ENCODE measurements at regions not wholly inside any gene's neighbourhood (a gene's known extent, or its start where the extent isn't known, plus 50 kb on each side); places are given as distances from the start of the nearest gene placed in this dataset.
A peak's percentile ranks its signal among the peaks of the same experiment; 100 is the strongest.

GRCh38 chr3:124276133-124276532 lies 284.2 kb upstream of the ROPN1 start:
- DNase-seq (no peak), ATAC-seq (ENCODE audit: low read depth in 2 of 2) (no peak)
- no peaks in the 10 kb centered on the region for H3K36me3 Mint-ChIP-seq
- H3K4me1 Mint-ChIP-seq = no peaks in the 10 kb centered on the region
- H3K9me3 Mint-ChIP-seq = peaks cover 0 to 4% (median 0%) of the 10 kb centered on the region in 7 donors
- H3K27me3 Mint-ChIP-seq = peaks cover 0 to 7% (median 0%) of the 10 kb centered on the region in 3 donors
- peak overlapping the region in 1 of 6 donors; percentile 5 for H3K27ac Mint-ChIP-seq
- H3K4me3 Mint-ChIP-seq = no peak overlapping the region

DNA sequence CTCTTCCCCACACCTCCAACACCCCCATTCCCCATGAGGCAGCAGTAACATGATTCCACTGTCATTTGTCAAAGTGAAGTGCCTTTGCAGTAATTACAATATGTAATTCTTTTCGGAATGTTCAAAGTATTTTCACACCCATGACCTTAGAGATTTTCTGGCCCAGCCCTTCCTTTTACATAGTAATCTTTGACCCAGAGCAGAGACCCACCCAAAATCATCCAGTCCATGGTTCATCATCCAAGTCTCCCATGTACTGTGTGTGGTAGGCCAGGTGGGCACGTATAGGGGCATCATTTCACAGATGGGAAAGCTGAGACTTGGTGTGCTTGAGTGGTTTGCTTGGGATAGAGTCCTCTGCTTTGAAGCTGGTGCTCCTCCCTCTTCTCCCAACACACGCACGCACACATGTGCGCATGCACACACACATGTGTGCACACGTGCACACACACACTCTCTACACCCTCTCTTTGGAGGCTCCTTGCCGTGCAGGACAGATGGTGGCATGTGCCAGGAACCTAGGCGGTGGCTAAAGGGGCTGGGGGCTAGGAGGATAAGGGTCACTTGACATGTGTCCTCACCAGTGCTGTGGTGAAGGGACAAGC lies 284.7 kb upstream of the ROPN1 start:
- Mint-ChIP-seq H3K9me3 (peaks cover 0 to 4% (median 0%) of the 10 kb centered on the region in 7 donors), H3K36me3 (no peaks in the 10 kb centered on the region), H3K4me1 (no peaks in the 10 kb centered on the region), H3K27ac (peak overlapping the region in 1 of 6 donors; percentile 5), H3K27me3 (peaks cover 0 to 7% (median 0%) of the 10 kb centered on the region in 3 donors), H3K4me3 (no peak overlapping the region)
- DNase-seq (no peak), ATAC-seq (ENCODE audit: low read depth in 2 of 2) (no peak)

DNA sequence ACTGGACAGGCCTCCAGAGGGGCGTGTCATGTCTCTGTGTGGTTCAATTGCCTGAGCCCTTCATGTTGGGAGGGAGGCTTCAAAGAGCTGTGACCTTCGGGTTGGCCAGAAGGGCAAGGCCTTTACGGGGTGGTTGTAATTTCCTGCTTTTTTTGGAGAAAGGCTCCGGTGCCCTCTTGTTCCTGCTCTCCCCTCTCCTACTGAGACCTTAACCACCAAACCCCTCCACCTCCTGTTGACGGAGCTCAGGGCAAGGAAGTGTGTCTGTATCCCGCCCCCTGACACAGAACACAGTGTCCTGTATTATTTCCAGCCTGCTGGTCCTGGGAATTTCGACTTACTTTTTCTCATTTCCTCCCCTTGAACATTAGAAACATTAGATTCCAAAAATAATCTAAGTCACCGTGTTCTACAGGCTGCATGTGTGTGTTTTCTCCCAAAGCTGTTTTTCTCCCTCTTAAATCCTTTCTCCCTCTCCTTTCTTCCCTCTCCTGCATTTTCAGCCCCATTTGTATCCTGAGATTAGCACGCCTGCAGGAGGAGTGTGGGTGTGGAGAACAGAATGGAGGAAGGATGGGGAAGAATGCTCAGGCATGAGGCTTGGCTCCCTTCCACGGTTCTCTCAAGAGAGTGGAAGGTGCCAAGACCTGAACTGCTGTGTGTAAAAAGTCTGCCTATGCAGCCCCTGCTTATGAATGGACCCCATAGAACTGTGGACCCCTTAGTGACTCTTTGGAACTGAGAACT lies 285.4 kb upstream of the ROPN1 start:
- DNase-seq (no peak), ATAC-seq (ENCODE audit: low read depth in 2 of 2) (no peak)
- H3K4me3 Mint-ChIP-seq = no peak overlapping the region
- no peaks in the 10 kb centered on the region for H3K4me1 Mint-ChIP-seq
- peaks cover 0 to 7% (median 0%) of the 10 kb centered on the region in 3 donors for H3K27me3 Mint-ChIP-seq
- peaks cover 0 to 4% (median 0%) of the 10 kb centered on the region in 7 donors for H3K9me3 Mint-ChIP-seq
- no peaks in the 10 kb centered on the region for H3K36me3 Mint-ChIP-seq
- H3K27ac Mint-ChIP-seq = peak overlapping the region in 1 of 6 donors; percentile 12

DNA sequence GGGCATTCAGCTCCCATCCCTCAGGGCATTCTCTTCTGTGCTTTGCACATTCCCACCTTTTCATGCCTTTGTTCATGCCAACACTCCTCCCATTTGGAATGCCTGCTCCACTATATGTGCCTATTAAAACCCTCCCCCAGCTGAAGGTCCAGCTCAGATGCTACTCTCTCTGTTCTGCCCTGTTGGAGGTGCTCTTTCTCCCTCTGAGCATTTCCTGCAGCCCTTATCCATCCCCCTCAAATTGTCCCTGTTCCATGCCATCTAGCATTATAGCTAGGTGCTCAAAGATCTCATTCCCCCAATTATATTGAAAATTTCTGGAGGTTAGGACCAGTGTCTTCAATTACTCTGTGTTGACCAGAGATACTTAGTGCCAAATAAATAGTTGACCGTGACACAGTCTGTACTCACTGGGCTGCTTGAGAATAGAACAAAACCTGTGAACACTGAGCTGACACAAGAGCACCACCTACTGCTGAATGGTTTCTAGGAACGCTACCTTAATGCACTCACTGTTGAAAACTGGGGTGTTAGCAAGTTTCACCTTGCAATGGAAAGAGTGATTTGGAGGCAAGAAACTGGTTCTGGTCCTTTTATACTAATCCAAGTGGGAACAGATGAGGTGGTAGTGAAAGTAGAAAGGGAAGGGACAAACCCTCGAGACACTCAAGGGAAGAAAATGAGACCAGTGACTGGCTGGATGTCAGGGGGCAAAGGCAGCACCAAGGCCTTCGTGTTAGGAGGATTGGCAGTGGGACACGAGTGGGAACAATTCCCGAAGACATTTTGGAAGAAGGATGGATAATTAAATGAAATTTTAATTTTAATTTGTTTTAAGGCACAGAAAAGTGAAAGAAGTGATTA lies 289.8 kb upstream of the ROPN1 start:
- no peaks in the 10 kb centered on the region for H3K4me1 Mint-ChIP-seq
- DNase-seq (no peak), ATAC-seq (ENCODE audit: low read depth in 2 of 2) (no peak)
- no peaks in the 10 kb centered on the region for H3K36me3 Mint-ChIP-seq
- H3K27ac Mint-ChIP-seq = no peak overlapping the region
- H3K9me3 Mint-ChIP-seq = no peaks in the 10 kb centered on the region
- H3K27me3 Mint-ChIP-seq = peaks cover 0 to 16% (median 0%) of the 10 kb centered on the region in 3 donors
- H3K4me3 Mint-ChIP-seq = peak overlapping the region in 1 of 8 donors; percentile 49

- ATAC-seq (ENCODE audit: low read depth in 2 of 2) = no peak
- Mint-ChIP-seq H3K27ac (no peak overlapping the region), H3K36me3 (no peaks in the 10 kb centered on the region), H3K4me1 (no peaks in the 10 kb centered on the region), H3K4me3 (no peak overlapping the region), H3K27me3 (peaks cover 0 to 16% (median 0%) of the 10 kb centered on the region in 3 donors), H3K9me3 (peaks cover 0 to 1% (median 0%) of the 10 kb centered on the region in 7 donors)
- DNase-seq = no peak
These were observed 291.1 kb upstream of the ROPN1 start for GRCh38 chr3:124282751-124283651.

DNA sequence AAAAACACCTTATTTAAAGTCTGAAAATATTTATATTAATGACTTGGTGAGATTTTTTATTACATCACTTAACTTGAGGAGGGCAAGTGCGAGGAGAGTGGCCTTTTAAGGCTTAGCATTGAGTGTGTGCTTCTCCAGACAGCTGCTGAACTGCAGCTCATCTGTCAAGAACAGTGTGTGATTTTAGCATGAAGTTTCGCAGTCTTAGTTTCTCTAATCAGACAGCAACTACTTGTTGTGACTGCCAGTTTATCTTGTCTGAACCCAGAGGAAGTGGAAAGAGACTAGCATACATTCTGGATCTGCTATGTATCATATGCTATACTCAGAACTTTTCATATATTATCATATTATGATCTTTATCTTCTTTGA lies 291.7 kb upstream of the ROPN1 start:
- no peak overlapping the region for H3K4me3 Mint-ChIP-seq
- no peak overlapping the region for H3K27ac Mint-ChIP-seq
- H3K4me1 Mint-ChIP-seq = no peaks in the 10 kb centered on the region
- DNase-seq (no peak), ATAC-seq (ENCODE audit: low read depth in 2 of 2) (no peak)
- H3K9me3 Mint-ChIP-seq = peaks cover 0 to 7% (median 4%) of the 10 kb centered on the region in 7 donors
- H3K27me3 Mint-ChIP-seq = peaks cover 0 to 21% (median 0%) of the 10 kb centered on the region in 3 donors
- H3K36me3 Mint-ChIP-seq = no peaks in the 10 kb centered on the region

DNA sequence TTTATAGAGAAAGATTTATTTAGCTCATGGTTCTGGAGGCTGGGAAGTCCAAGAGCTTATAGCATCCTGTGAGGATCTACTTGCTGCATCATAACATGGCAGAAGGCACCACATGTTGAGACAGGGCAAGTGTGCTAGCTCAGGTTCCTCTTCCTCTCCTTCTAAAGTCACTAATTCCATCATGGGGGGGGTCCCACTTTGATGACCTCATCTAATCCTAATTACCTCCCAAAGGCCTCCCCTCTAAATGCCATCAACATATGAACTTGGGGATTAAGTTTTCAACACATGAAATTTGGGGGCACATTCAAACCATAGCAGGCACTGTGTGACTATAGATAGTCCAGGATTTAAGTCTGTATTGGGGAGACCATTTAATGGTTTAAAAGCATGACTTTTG lies 297.1 kb upstream of the ROPN1 start:
- H3K9me3 Mint-ChIP-seq = peaks cover 0 to 12% (median 5%) of the 10 kb centered on the region in 7 donors
- DNase-seq (no peak), ATAC-seq (ENCODE audit: low read depth in 2 of 2) (no peak)
- H3K4me3 Mint-ChIP-seq = no peak overlapping the region
- peaks cover 0 to 24% (median 9%) of the 10 kb centered on the region in 3 donors for H3K27me3 Mint-ChIP-seq
- no peaks in the 10 kb centered on the region for H3K36me3 Mint-ChIP-seq
- no peaks in the 10 kb centered on the region for H3K4me1 Mint-ChIP-seq
- H3K27ac Mint-ChIP-seq = no peak overlapping the region

GRCh38 chr3:124291008-124291407 lies 299.1 kb upstream of the ROPN1 start:
- Mint-ChIP-seq H3K4me1 (no peaks in the 10 kb centered on the region), H3K27me3 (peaks cover 0 to 20% (median 12%) of the 10 kb centered on the region in 3 donors), H3K9me3 (peaks cover 0 to 12% (median 5%) of the 10 kb centered on the region in 7 donors), H3K36me3 (no peaks in the 10 kb centered on the region), H3K27ac (no peak overlapping the region), H3K4me3 (no peak overlapping the region)
- no peak for DNase-seq
- ATAC-seq (ENCODE audit: low read depth in 2 of 2) = no peak

DNA sequence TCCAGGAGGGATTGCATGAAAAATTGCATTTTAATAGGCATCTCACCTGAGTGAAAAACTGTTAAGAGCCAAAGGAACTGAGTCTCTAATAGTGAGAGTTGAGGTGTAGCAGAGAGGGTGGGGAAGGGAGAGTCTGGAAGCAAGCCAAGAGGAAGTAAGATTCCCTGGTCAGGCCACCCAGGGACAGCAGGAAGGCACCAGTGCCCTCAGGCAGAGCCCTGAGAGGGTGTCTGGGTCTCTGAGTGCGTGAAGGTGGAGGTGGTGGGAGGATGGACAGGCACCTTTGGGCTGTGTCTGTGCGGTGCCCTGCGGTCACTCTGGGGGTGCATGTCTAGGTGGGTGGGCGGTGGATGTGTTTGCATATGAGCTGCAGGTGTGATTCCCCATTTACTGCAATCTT lies 300.4 kb upstream of the ROPN1 start:
- Mint-ChIP-seq H3K9me3 (peaks cover 0 to 12% (median 5%) of the 10 kb centered on the region in 7 donors), H3K27me3 (peaks cover 0 to 15% (median 12%) of the 10 kb centered on the region in 3 donors)

GRCh38 chr3:124293584-124293983 lies 301.7 kb upstream of the ROPN1 start:
- DNase-seq = no peak
- H3K36me3 Mint-ChIP-seq = no peaks in the 10 kb centered on the region
- ATAC-seq (ENCODE audit: low read depth in 2 of 2) = no peak
- no peak overlapping the region for H3K27ac Mint-ChIP-seq
- H3K4me1 Mint-ChIP-seq = peaks cover 3 to 9% (median 3%) of the 10 kb centered on the region in 3 donors
- peaks cover 0 to 5% (median 3%) of the 10 kb centered on the region in 7 donors for H3K9me3 Mint-ChIP-seq
- no peak overlapping the region for H3K4me3 Mint-ChIP-seq
- peaks cover 0 to 12% (median 10%) of the 10 kb centered on the region in 3 donors for H3K27me3 Mint-ChIP-seq

More for the DNA sequence above, 300.4 kb upstream of the ROPN1 start:
- DNase-seq = no peak
- Mint-ChIP-seq H3K27ac (no peak overlapping the region), H3K4me3 (no peak overlapping the region), H3K36me3 (no peaks in the 10 kb centered on the region), H3K4me1 (peaks cover 0 to 9% (median 2%) of the 10 kb centered on the region in 3 donors)
- no peak for ATAC-seq (ENCODE audit: low read depth in 2 of 2)

GRCh38 chr3:124295362-124295761 lies 303.4 kb upstream of the ROPN1 start:
- no peak for ATAC-seq (ENCODE audit: low read depth in 2 of 2)
- Mint-ChIP-seq H3K9me3 (no peaks in the 10 kb centered on the region), H3K4me3 (no peak overlapping the region), H3K36me3 (no peaks in the 10 kb centered on the region), H3K4me1 (peaks cover 11 to 18% (median 15%) of the 10 kb centered on the region in 3 donors), H3K27me3 (peaks cover 0 to 12% (median 0%) of the 10 kb centered on the region in 3 donors), H3K27ac (no peak overlapping the region)
- DNase-seq = no peak

DNA sequence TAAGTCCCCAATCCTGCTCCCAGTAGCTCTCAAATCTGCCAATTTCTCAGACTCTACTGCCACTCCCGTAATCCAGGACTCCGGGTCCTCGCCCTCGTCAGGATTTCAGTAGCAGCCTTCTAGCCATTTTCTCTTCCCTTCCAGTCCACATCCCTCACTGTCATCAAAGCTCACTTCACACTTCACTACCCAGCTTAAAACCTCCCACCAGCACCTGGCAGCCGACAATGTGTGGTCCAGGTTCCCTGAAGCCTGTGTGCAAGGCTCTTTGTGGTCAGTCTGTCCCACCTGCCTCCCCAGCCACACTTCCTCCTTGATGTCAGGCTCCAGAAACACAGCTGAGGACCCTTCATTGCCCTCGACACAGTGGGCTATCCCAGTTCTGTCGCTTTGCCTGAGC lies 304.5 kb upstream of the ROPN1 start:
- DNase-seq (no peak), ATAC-seq (ENCODE audit: low read depth in 2 of 2) (no peak)
- Mint-ChIP-seq H3K27ac (peak overlapping the region in 1 of 6 donors; percentile 26), H3K4me3 (no peak overlapping the region), H3K27me3 (peaks cover 0 to 9% (median under 1%) of the 10 kb centered on the region in 3 donors), H3K36me3 (no peaks in the 10 kb centered on the region), H3K9me3 (no peaks in the 10 kb centered on the region), H3K4me1 (peaks cover 11 to 18% (median 15%) of the 10 kb centered on the region in 3 donors)
